Urothelium cell line (cell line): ENCODE measurements at regions not wholly inside any gene's neighbourhood (a gene's known extent, or its start where the extent isn't known, plus 50 kb on each side); places are given as distances from the start of the nearest gene placed in this dataset.
"Not testable (repeated sequence)": the region's sequence is repeated elsewhere in the genome, so short reads cannot be mapped to it uniquely, and the experiment has no call there.

Experiments used
- DNase-seq: peaks from one replicate; pipeline ENCODE4 v3.0.0; 2011; ENCODE audit warnings: low spot score, mixed read lengths
- FAIRE-seq: peaks from 2 replicates; lab custom pipeline; 2011; peaks lifted over from hg19 to GRCh38; lab: Jason Lieb, UNC

GRCh38 chr4:29680644-29681043 lies 1039.5 kb upstream of the PCDH7 start:
- FAIRE-seq (no peak), DNase-seq (no peak)

DNA sequence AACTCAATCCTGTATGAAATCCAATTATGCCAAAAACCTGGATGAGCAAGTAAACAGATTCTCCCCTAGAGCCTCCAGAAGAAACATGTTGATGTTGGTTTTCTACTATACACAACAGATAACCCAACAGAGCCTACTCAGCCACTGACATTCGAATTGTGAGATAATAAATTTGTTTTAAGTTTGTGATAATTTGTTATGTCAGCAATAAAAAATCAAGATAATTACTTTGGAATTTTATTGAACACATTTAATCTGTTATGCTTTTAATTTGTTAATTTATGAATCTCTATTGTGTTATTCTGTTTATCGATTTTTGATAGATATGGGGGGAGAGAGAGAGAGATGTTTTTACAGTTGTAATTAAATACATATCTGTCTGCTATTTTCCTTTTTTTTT lies 1016.1 kb upstream of the PCDH7 start:
- FAIRE-seq, result no peak

DNA sequence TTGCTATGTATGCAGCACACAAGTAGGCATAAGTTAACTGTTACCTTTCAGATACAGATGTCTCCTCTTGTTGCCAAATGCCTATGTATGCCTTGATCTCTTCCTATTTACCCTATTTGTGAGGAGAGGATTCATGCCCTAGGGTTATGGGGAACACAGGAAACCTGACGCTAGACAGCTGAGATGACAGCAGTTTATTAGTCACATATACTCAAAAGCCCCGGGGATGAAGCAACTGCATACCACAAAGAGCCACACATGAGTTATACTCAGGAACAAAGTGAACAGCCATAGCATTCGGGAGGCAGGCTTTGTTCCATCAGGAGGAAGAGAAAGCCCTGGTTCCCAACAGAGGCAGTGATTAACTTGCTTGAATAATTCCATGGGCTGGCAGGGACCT lies 1011.7 kb upstream of the PCDH7 start:
- FAIRE-seq, result no peak

More for the DNA sequence above, 1016.1 kb upstream of the PCDH7 start:
- DNase-seq, result no peak

GRCh38 chr4:29710519-29710918 lies 1009.6 kb upstream of the PCDH7 start:
- DNase-seq (no peak), FAIRE-seq (no peak)

More for the DNA sequence above, 1011.7 kb upstream of the PCDH7 start:
- DNase-seq, result peak; percentile 1

- DNase-seq (no peak), FAIRE-seq (no peak)
Observed at GRCh38 chr4:29711226-29711625, 1008.9 kb upstream of the PCDH7 start.

- no peak for FAIRE-seq
- peak; percentile 4 for DNase-seq
Observed at GRCh38 chr4:29717287-29718057, 1002.7 kb upstream of the PCDH7 start.

DNA sequence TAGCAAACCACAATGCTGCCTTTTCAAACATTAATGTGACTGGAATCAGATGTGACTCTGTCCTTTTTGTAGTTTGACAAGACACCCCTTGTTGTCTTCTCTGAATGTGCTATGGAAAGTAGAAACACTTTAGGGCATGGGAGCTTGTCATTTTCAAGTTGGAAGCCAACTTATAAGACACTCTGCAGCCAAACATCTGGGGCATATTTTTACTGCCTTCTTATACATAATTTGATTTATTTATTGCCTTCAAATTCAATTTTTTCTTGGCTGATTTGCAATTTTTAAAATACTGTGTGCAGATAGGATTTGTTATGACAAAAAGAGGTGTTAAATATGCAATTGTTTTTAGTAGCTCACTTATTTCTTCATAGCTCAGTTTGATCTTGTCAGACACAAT lies 1002.0 kb upstream of the PCDH7 start:
- DNase-seq, result no peak

GRCh38 chr4:29722253-29722652 lies 997.9 kb upstream of the PCDH7 start:
- FAIRE-seq, result no peak

More for the DNA sequence above, 1002.0 kb upstream of the PCDH7 start:
- FAIRE-seq, result no peak

GRCh38 chr4:29726938-29727337 lies 993.2 kb upstream of the PCDH7 start:
- no peak for DNase-seq
- FAIRE-seq, result no peak

More at GRCh38 chr4:29722253-29722652, 997.9 kb upstream of the PCDH7 start:
- no peak for DNase-seq

DNA sequence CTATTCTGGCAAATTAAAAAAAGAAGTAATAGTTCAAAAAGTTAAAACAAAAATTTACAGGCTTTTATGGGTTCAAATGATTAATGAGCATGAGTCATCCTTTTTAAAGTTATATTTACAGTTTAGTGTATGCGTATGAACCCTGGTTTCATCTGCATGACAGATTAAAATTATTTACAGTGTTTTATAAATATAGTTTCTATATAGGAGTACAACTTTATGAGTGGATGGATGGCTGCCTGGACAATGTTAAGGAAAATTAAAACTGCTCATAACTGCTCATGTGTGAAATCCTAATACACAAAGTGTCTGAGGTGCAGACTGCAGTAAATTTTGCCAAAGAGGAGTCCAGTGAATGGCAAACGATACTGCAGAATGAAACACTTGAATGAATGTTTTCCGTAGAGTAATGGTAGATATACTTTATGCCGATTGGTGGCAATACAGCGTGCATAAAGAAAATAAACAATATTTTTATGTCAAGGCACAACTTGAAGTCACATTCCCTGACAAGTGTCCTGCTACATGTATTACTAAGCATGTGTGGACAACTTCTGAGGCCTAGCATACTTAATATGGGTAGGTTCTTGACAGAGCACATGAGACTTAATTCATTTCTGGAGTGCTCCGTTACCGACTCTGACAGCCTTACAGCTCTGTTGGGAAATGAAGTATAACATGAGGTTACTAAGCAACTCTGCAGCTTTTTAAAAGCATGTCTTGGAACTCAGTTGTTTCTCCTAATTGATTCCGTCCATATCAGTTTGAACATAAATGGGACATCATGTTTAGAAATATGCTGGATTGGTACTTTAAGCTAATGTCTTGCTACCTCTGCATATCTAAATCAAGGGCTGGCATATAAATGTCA lies 985.6 kb upstream of the PCDH7 start:
- FAIRE-seq, result no peak
- DNase-seq, result no peak

DNA sequence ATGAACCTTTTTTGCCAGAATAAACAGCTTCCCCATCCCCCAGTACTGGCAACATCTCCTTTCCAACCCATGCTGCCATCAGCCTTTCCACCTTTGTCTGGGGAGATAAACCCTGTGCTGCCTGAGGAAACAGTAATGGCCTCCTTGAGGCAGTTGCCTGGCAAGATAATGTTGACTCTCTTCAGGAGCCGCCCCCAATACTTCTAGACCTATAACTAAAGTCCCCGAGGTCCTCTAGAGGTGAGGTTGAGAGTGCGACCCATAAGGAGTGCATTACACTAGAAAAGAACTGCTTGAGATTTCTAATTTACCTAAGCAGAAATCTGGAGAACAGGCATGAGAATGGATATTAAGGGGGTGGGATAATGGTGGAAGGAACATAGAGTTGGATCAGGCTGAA lies 963.2 kb upstream of the PCDH7 start:
- FAIRE-seq (no peak), DNase-seq (no peak)

GRCh38 chr4:29762151-29762550 lies 958.0 kb upstream of the PCDH7 start:
- no peak for DNase-seq
- FAIRE-seq, result no peak

GRCh38 chr4:29770627-29771026 lies 949.5 kb upstream of the PCDH7 start:
- DNase-seq (no peak), FAIRE-seq (no peak)

- not testable (repeated sequence) for FAIRE-seq, DNase-seq
Observed at GRCh38 chr4:29788123-29788522, 932.0 kb upstream of the PCDH7 start.

GRCh38 chr4:29805245-29805644 lies 914.9 kb upstream of the PCDH7 start:
- DNase-seq, result no peak
- FAIRE-seq, result no peak

- no peak for DNase-seq
Observed at GRCh38 chr4:29805916-29806480, 914.2 kb upstream of the PCDH7 start.

DNA sequence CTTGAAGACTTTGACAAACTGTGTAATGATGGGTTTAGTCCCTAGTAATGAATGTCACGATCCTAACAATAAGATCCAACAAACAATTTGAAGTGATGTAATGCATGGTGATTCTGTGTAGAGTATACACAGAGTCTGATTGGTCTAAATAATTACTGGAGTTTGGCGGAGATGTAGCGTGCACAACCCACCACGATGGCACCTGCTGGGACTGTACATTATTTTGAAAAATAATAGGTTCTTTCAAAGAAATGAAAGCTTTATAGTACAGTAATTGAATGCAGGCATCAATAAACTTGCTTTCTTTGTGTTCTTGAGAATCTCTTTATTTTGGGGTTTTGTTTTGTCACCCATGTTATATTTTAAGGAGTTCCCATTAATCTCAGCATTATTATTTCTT lies 902.2 kb upstream of the PCDH7 start:
- FAIRE-seq (no peak), DNase-seq (no peak)

More at GRCh38 chr4:29805916-29806480, 914.2 kb upstream of the PCDH7 start:
- FAIRE-seq, result no peak

DNA sequence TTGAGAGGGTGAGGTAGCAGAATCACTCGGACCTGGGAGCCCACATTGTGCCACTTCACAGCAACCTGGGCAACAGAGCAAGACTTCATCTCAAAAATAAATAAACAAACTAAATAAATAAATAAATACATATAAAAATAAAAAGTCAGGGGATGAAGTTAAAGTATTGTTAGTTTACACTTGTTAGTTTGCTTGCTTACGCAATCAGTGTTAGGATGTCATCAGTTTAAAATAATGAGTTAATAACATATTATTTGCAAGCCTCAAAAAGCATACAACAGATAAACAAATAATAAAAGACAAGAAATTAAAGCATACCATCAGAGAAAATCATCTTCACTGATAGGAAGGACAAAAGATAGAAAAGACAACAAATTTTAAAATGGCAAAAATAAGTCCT lies 891.1 kb upstream of the PCDH7 start:
- no peak for FAIRE-seq

DNA sequence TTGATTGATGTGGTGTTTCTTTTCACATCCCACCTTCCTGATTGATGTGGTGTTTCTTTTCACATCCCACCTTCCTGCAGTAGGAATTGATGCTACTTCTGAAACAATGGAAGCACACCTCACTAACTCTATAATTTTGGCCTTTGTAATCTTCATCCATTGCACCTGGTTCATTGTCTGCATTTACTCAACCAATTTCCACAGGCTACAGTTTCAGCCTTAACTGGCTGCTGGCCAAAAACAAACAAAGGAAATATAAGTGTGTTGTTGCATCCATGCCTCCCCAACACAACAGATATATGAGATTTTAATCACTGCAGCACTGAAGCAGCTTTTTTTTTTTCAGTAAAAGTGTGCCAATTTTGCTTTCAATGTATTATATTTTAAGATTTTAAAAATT lies 867.6 kb upstream of the PCDH7 start:
- FAIRE-seq, result no peak
- DNase-seq, result no peak

More for the DNA sequence above, 891.1 kb upstream of the PCDH7 start:
- DNase-seq, result no peak

DNA sequence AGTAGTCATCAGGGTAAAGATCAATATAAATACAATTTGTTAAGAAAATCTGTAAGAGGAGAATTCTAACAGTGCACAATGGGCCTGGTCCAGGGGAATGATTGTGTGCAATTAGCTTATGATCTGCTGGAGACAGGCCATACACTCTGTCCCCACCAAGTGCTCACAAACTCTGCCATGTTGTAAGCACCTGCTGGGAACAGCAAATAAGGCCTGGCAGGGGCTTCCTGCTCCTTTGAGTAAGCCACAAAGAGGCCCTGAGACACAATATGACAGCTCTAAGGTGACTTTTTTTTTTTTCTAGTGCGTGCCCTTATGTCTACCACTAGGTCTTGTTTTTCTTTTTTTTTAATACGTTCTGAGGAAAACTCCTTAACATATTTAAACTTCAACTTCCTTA lies 866.3 kb upstream of the PCDH7 start:
- no peak for DNase-seq
- FAIRE-seq, result no peak

GRCh38 chr4:29861307-29861706 lies 858.9 kb upstream of the PCDH7 start:
- DNase-seq (no peak), FAIRE-seq (no peak)
